Stimulated activated CD4-positive, alpha-beta T cell treated with anti-CD3 and anti-CD28 coated beads, TNF-alpha, amount 100 ng/mL, for 1 hour (primary cell): ENCODE measurements at regions not wholly inside any gene's neighbourhood (a gene's known extent, or its start where the extent isn't known, plus 50 kb on each side); places are given as distances from the start of the nearest gene placed in this dataset.
"Not testable (repeated sequence)": the region's sequence is repeated elsewhere in the genome, so short reads cannot be mapped to it uniquely, and the experiment has no call there.

Experiments
- DNase-seq, 3 donors: peaks; one replicate each; pipeline ENCODE4 v3.0.0-alpha.2; 2020; ENCODE audit warnings: low read depth in 3 of 3, low spot score in 1 of 3

GRCh38 chr15:46917721-46918252 is 799.5 kb upstream of the SEMA6D start:
- DNase-seq = no peak

- DNase-seq = no peak
Observed at GRCh38 chr15:46918462-46919140, 798.7 kb upstream of the SEMA6D start.

GRCh38 chr15:46921891-46922290 is 795.4 kb upstream of the SEMA6D start:
- no peak for DNase-seq

- no peak for DNase-seq
Observed at GRCh38 chr15:46930426-46930825, 786.9 kb upstream of the SEMA6D start.

- no peak for DNase-seq
Observed at GRCh38 chr15:46933332-46933731, 784.0 kb upstream of the SEMA6D start.

GRCh38 chr15:46934851-46935250 is 782.5 kb upstream of the SEMA6D start:
- no peak for DNase-seq

- DNase-seq = no peak
Observed at GRCh38 chr15:46938169-46938568, 779.1 kb upstream of the SEMA6D start.

GRCh38 chr15:46941241-46941640 is 776.1 kb upstream of the SEMA6D start:
- DNase-seq = no peak

- no peak for DNase-seq
Observed at GRCh38 chr15:46946953-46947352, 770.4 kb upstream of the SEMA6D start.

- no peak for DNase-seq
Observed at GRCh38 chr15:46955576-46955975, 761.7 kb upstream of the SEMA6D start.

GRCh38 chr15:46956456-46956855 is 760.8 kb upstream of the SEMA6D start:
- no peak for DNase-seq

- no peak for DNase-seq
Observed at GRCh38 chr15:46956881-46957280, 760.4 kb upstream of the SEMA6D start.

GRCh38 chr15:46960581-46960980 is 756.7 kb upstream of the SEMA6D start:
- DNase-seq = no peak

GRCh38 chr15:46961795-46962194 is 755.5 kb upstream of the SEMA6D start:
- no peak for DNase-seq

GRCh38 chr15:46988055-46988454 is 729.2 kb upstream of the SEMA6D start:
- not testable (repeated sequence) for DNase-seq

GRCh38 chr15:46996359-46996758 is 720.9 kb upstream of the SEMA6D start:
- DNase-seq = no peak

GRCh38 chr15:46997501-46997900 is 719.8 kb upstream of the SEMA6D start:
- no peak for DNase-seq

- DNase-seq = no peak
Observed at GRCh38 chr15:47003568-47003967, 713.7 kb upstream of the SEMA6D start.

GRCh38 chr15:47013446-47013845 is 703.9 kb upstream of the SEMA6D start:
- DNase-seq = no peak

GRCh38 chr15:47027322-47027946 is 689.9 kb upstream of the SEMA6D start:
- no peak for DNase-seq

GRCh38 chr15:47035475-47036406 is 681.6 kb upstream of the SEMA6D start:
- DNase-seq = no peak

GRCh38 chr15:47037003-47037402 is 680.3 kb upstream of the SEMA6D start:
- no peak for DNase-seq
